ENCODE measurements at regions not wholly inside any gene's neighbourhood (a gene's known extent, or its start where the extent isn't known, plus 50 kb on each side); places are given as distances from the start of the nearest gene placed in this dataset.

DNA sequence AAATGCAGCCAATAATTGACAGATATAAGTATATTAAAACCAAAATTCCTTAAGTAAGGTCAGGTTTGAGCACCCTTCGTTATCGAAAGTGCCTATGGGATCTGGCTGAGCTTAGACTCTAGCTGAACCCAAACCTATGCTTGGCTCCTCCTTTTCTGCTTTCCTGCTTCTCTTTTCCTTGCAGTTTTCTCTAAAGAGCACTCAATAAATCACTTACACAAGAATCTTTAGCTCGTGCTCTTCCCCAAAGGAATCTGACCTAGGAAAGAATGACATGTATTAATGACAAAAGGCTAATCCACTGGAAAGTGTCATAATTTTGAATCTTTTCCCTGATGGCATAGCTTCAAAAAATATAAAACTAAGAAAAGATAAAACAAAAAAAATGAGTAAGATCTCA lies 282.7 kb downstream of the DKK2 start:
- H3K36me3 Mint-ChIP-seq (ENCODE audit: low read depth): no peaks in the 10 kb centered on the region
- no peak for ATAC-seq (ENCODE audit: low read depth)
- H3K27me3 Mint-ChIP-seq: no peaks in the 10 kb centered on the region

DNA sequence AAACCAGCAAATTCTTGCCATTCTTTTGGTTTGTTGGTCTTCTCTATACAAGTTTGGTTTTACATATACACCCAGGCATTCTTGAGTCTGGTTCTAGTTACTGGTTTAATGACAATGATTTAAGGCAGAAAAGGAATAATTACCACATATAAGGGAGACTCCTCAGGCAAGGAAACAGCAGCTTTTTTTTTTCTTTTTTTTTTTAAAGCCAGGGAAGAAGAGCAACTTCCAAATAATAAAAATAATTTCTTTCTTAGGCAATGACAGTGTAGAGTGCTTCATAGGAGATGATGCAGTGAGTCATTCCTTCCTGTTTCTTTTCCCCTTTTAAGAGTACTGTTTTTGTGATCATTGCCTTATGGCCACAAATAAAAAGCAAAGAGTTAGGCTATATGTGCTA lies 289.7 kb downstream of the DKK2 start:
- H3K4me3 Mint-ChIP-seq: no peak overlapping the region
- intact Hi-C loops (cut with micrococcal nuclease): no loop called here
- TF ChIP-seq, protein P1, sequence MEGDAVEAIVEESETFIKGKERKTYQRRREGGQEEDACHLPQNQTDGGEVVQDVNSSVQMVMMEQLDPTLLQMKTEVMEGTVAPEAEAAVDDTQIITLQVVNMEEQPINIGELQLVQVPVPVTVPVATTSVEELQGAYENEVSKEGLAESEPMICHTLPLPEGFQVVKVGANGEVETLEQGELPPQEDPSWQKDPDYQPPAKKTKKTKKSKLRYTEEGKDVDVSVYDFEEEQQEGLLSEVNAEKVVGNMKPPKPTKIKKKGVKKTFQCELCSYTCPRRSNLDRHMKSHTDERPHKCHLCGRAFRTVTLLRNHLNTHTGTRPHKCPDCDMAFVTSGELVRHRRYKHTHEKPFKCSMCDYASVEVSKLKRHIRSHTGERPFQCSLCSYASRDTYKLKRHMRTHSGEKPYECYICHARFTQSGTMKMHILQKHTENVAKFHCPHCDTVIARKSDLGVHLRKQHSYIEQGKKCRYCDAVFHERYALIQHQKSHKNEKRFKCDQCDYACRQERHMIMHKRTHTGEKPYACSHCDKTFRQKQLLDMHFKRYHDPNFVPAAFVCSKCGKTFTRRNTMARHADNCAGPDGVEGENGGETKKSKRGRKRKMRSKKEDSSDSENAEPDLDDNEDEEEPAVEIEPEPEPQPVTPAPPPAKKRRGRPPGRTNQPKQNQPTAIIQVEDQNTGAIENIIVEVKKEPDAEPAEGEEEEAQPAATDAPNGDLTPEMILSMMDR (IDR thresholded peaks at IDR 0.05): no peak
- DNase-seq (no peak), ATAC-seq (ENCODE audit: low read depth) (no peak)
- ChIA-PET POLR2A (no interaction called here), CTCF (no interaction called here)
- no peaks in the 10 kb centered on the region for H3K4me1 Mint-ChIP-seq
- no peaks in the 10 kb centered on the region for H3K36me3 Mint-ChIP-seq (ENCODE audit: low read depth)
- H3K9me3 Mint-ChIP-seq: peaks cover 2% of the 10 kb centered on the region
- no peak overlapping the region for H3K27ac Mint-ChIP-seq
- no peaks in the 10 kb centered on the region for H3K27me3 Mint-ChIP-seq

More for the DNA sequence above, 282.7 kb downstream of the DKK2 start:
- no peaks in the 10 kb centered on the region for H3K4me1 Mint-ChIP-seq
- ChIA-PET POLR2A (no interaction called here), CTCF (no interaction called here)
- TF ChIP-seq, protein P1 (IDR thresholded peaks at IDR 0.05): no peak
- H3K27ac Mint-ChIP-seq: no peak overlapping the region
- no peak for DNase-seq
- intact Hi-C loops (cut with micrococcal nuclease): no loop called here
- H3K9me3 Mint-ChIP-seq: no peaks in the 10 kb centered on the region
- no peak overlapping the region for H3K4me3 Mint-ChIP-seq

GRCh38 chr4:106738121-106738520 lies 298.0 kb downstream of the DKK2 start:
- CTCF ChIA-PET: no interaction called here
- H3K4me1 Mint-ChIP-seq: no peaks in the 10 kb centered on the region

DNA sequence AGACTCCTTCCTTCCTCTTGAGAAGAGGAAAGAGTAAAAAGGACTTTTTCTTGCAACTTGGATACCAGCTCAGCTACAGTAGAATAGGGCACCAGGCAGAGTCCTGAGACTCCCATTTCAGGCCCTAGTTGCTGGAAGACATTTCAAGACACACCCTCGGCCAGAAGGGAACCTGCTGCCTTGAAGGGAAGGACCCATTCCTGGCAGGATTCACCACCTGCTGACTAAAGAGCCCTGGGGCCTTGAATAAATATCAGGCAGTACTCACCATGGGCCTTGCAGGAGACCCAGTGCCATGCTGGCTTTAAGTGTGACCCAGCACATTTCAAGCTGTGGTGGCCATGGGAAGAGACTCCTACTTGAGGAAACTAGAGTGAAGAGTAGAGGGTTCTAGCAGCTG lies 317.6 kb downstream of the DKK2 start:
- H3K36me3 Mint-ChIP-seq (ENCODE audit: low read depth): no peaks in the 10 kb centered on the region
- ChIA-PET POLR2A (no interaction called here), CTCF (no interaction called here)
- ATAC-seq (ENCODE audit: low read depth) (no peak), DNase-seq (no peak)
- no peaks in the 10 kb centered on the region for H3K9me3 Mint-ChIP-seq
- no peaks in the 10 kb centered on the region for H3K27me3 Mint-ChIP-seq
- TF ChIP-seq, protein P1 (IDR thresholded peaks at IDR 0.05): no peak
- intact Hi-C loops (cut with micrococcal nuclease): no loop called here
- no peak overlapping the region for H3K27ac Mint-ChIP-seq
- H3K4me1 Mint-ChIP-seq: no peaks in the 10 kb centered on the region
- no peak overlapping the region for H3K4me3 Mint-ChIP-seq

More at GRCh38 chr4:106738121-106738520, 298.0 kb downstream of the DKK2 start:
- Mint-ChIP-seq H3K4me3 (no peak overlapping the region), H3K27me3 (no peaks in the 10 kb centered on the region), H3K27ac (no peak overlapping the region), H3K36me3 (ENCODE audit: low read depth) (no peaks in the 10 kb centered on the region), H3K9me3 (peaks cover 4% of the 10 kb centered on the region)
- POLR2A ChIA-PET: no interaction called here
- ATAC-seq (ENCODE audit: low read depth) (no peak), DNase-seq (no peak)
- TF ChIP-seq, protein P1 (IDR thresholded peaks at IDR 0.05): no peak
- intact Hi-C loops (cut with micrococcal nuclease): no loop called here

- ChIA-PET POLR2A (no interaction called here), CTCF (no interaction called here)
- Mint-ChIP-seq H3K27me3 (no peaks in the 10 kb centered on the region), H3K4me3 (no peak overlapping the region), H3K9me3 (no peaks in the 10 kb centered on the region), H3K4me1 (no peaks in the 10 kb centered on the region), H3K27ac (no peak overlapping the region), H3K36me3 (ENCODE audit: low read depth) (no peaks in the 10 kb centered on the region)
- DNase-seq: no peak
- ATAC-seq (ENCODE audit: low read depth): no peak
- TF ChIP-seq, protein P1 (IDR thresholded peaks at IDR 0.05): no peak
- intact Hi-C loops (cut with micrococcal nuclease): no loop called here
Measured at GRCh38 chr4:106717091-106717490, 319.0 kb downstream of the DKK2 start.
